Activated B cell treated with CpG ODN at 0.5 μM for 24 hours (primary cell): ENCODE measurements at regions not wholly inside any gene's neighbourhood (a gene's known extent, or its start where the extent isn't known, plus 50 kb on each side); places are given as distances from the start of the nearest gene placed in this dataset.

Experiments used
- ATAC-seq: fragments of 200-7000 bp; cut with Tn5 transposase; one replicate; pipeline ENCODE4 v1.10.0; 2021; ENCODE audit warnings: low read depth, mild to moderate bottlenecking, moderate library complexity
- CTCF ChIA-PET: fragments of 350-600 bp; sonication (Branson Sonifier 250); formaldehyde crosslinking; loops from one replicate; lab custom pipeline; 2021; ENCODE audit warnings: antibody characterized with exemption; lab: Charles Lee
- POLR2A ChIA-PET: fragments of 350-600 bp; sonication (Branson Sonifier 250); formaldehyde crosslinking; loops from one replicate; lab custom pipeline; 2021; ENCODE audit warnings: antibody characterized with exemption; lab: Charles Lee
- DNase-seq: peaks from one replicate; pipeline ENCODE4 v3.0.0; 2022
- H3K27ac Mint-ChIP-seq: one replicate; pipeline ENCODE4 v1.8.0; 2020; ENCODE audit warnings: mixed read lengths
- H3K27me3 Mint-ChIP-seq: one replicate; pipeline ENCODE4 v1.8.0; 2021; ENCODE audit warnings: mixed read lengths
- H3K36me3 Mint-ChIP-seq: one replicate; pipeline ENCODE4 v1.8.0; 2021; ENCODE audit warnings: low read depth, mixed read lengths
- H3K4me1 Mint-ChIP-seq: one replicate; pipeline ENCODE4 v1.8.0; 2021; ENCODE audit warnings: mixed read lengths
- H3K4me3 Mint-ChIP-seq: one replicate; pipeline ENCODE4 v1.8.0; 2020; ENCODE audit warnings: mild to moderate bottlenecking, mixed read lengths
- H3K9me3 Mint-ChIP-seq: one replicate; pipeline ENCODE4 v1.8.0; 2020; ENCODE audit warnings: mixed read lengths
- intact Hi-C: fragments of 100-400 bp; cut with micrococcal nuclease; formaldehyde crosslinking; loops from one replicate; pipeline ENCODE4 v1.15.1; 2024
- TF ChIP-seq, protein P1 (sequence below): fragments of 200-600 bp; IDR thresholded peaks from one replicate; pipeline ENCODE4 v1.8.0; 2022; ENCODE audit warnings: antibody characterized with exemption, mild to moderate bottlenecking

GRCh38 chr9:100699668-100700067 is 121.8 kb downstream of the CAVIN4 start:
- H3K9me3 Mint-ChIP-seq, result no peaks in the 10 kb centered on the region
- TF ChIP-seq, protein P1, sequence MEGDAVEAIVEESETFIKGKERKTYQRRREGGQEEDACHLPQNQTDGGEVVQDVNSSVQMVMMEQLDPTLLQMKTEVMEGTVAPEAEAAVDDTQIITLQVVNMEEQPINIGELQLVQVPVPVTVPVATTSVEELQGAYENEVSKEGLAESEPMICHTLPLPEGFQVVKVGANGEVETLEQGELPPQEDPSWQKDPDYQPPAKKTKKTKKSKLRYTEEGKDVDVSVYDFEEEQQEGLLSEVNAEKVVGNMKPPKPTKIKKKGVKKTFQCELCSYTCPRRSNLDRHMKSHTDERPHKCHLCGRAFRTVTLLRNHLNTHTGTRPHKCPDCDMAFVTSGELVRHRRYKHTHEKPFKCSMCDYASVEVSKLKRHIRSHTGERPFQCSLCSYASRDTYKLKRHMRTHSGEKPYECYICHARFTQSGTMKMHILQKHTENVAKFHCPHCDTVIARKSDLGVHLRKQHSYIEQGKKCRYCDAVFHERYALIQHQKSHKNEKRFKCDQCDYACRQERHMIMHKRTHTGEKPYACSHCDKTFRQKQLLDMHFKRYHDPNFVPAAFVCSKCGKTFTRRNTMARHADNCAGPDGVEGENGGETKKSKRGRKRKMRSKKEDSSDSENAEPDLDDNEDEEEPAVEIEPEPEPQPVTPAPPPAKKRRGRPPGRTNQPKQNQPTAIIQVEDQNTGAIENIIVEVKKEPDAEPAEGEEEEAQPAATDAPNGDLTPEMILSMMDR, result no peak
- POLR2A ChIA-PET, result no interaction called here
- ATAC-seq (no peak), DNase-seq (no peak)
- H3K27ac Mint-ChIP-seq, result no peak overlapping the region
- no peaks in the 10 kb centered on the region for H3K27me3 Mint-ChIP-seq
- intact Hi-C loops, result loop anchor here (1.0 kb wide), 1 partner anchor 612 kb away; no protein-coding TSS in a partner anchor
- H3K36me3 Mint-ChIP-seq, result no peaks in the 10 kb centered on the region
- no peak overlapping the region for H3K4me3 Mint-ChIP-seq
- CTCF ChIA-PET, result no interaction called here
- H3K4me1 Mint-ChIP-seq, result no peaks in the 10 kb centered on the region

- H3K9me3 Mint-ChIP-seq, result no peaks in the 10 kb centered on the region
- ATAC-seq (no peak), DNase-seq (no peak)
- H3K27ac Mint-ChIP-seq, result no peak overlapping the region
- TF ChIP-seq, protein P1, result no peak
- CTCF ChIA-PET, result interaction anchor here (1.4 kb wide), 1 partner anchor 611 kb away, joined by 4 read pairs; no protein-coding TSS in a partner anchor
- intact Hi-C loops, result loop anchor here (1.0 kb wide), 1 partner anchor 610 kb away; no protein-coding TSS in a partner anchor
- POLR2A ChIA-PET, result no interaction called here
- no peaks in the 10 kb centered on the region for H3K27me3 Mint-ChIP-seq
- no peaks in the 10 kb centered on the region for H3K36me3 Mint-ChIP-seq
- no peaks in the 10 kb centered on the region for H3K4me1 Mint-ChIP-seq
- H3K4me3 Mint-ChIP-seq, result no peak overlapping the region
Observed at GRCh38 chr9:100700689-100701318, 122.9 kb downstream of the CAVIN4 start.

- CTCF ChIA-PET, result interaction anchor here (1.6 kb wide), 1 partner anchor 597 kb away, joined by 11 read pairs; no protein-coding TSS in a partner anchor
- no peak for ATAC-seq
Observed at GRCh38 chr9:100714372-100715099, 136.7 kb downstream of the CAVIN4 start.

DNA sequence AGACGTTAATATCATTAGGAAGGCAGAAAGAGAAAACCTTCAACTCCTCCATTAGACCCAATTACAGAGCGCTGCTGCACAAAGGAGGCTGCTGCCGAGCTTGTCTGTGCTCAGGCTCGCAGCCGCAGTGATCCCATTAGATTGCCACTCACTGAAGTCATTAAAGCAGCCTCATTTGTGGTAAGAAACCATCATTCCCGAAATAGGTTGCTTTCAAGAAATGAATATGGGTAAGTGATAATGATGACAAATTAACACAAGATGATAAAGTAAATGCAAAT is 137.2 kb downstream of the CAVIN4 start:
- POLR2A ChIA-PET, result no interaction called here
- peaks cover 2% of the 10 kb centered on the region for H3K36me3 Mint-ChIP-seq
- no peaks in the 10 kb centered on the region for H3K27me3 Mint-ChIP-seq
- ATAC-seq (no peak), DNase-seq (no peak)
- H3K4me3 Mint-ChIP-seq, result no peak overlapping the region
- intact Hi-C loops, result loop anchor here (10.0 kb wide), 1 partner anchor 820 kb away; the partner anchor contains the start of gene RNF20
- no peaks in the 10 kb centered on the region for H3K4me1 Mint-ChIP-seq
- H3K27ac Mint-ChIP-seq, result no peak overlapping the region
- CTCF ChIA-PET, result interaction anchor here (1.6 kb wide), 1 partner anchor 597 kb away, joined by 11 read pairs; no protein-coding TSS in a partner anchor
- TF ChIP-seq, protein P1, result no peak
- peaks cover 8% of the 10 kb centered on the region for H3K9me3 Mint-ChIP-seq

More at GRCh38 chr9:100714372-100715099, 136.7 kb downstream of the CAVIN4 start:
- no peak overlapping the region for H3K4me3 Mint-ChIP-seq
- POLR2A ChIA-PET, result no interaction called here
- no peak for DNase-seq
- intact Hi-C loops, result loop anchor here (10.0 kb wide), 1 partner anchor 820 kb away; the partner anchor contains the start of gene RNF20
- TF ChIP-seq, protein P1, result no peak
- H3K27ac Mint-ChIP-seq, result no peak overlapping the region
- H3K9me3 Mint-ChIP-seq, result peaks cover 8% of the 10 kb centered on the region
- peaks cover 2% of the 10 kb centered on the region for H3K36me3 Mint-ChIP-seq
- no peaks in the 10 kb centered on the region for H3K4me1 Mint-ChIP-seq
- no peaks in the 10 kb centered on the region for H3K27me3 Mint-ChIP-seq

DNA sequence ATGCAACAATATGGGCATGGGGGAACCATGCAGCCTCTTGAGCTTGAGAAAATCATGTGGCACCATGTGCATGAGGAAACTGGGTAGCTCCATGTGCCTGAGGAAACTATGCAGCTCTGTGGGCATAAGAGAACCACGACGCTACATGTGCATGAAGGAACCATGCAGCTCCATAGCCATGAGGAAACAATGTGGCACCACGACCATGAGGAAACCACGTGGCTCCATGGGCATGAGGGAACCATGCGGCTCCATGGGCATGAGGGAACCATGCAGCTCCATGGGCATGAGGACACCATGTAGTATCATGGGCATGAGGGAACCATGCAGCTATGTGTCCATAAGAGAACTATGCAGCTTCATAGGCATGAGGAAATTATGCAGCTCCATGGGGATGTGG is 140.8 kb downstream of the CAVIN4 start:
- ATAC-seq (no peak), DNase-seq (no peak)
- intact Hi-C loops, result loop anchor here (10.0 kb wide), 1 partner anchor 816 kb away; the partner anchor contains the start of gene RNF20
- no peak overlapping the region for H3K27ac Mint-ChIP-seq
- H3K9me3 Mint-ChIP-seq, result no peaks in the 10 kb centered on the region
- TF ChIP-seq, protein P1, result no peak
- ChIA-PET CTCF (no interaction called here), POLR2A (no interaction called here)
- no peaks in the 10 kb centered on the region for H3K4me1 Mint-ChIP-seq
- H3K36me3 Mint-ChIP-seq, result no peaks in the 10 kb centered on the region
- no peaks in the 10 kb centered on the region for H3K27me3 Mint-ChIP-seq
- H3K4me3 Mint-ChIP-seq, result no peak overlapping the region
